Left ventricle myocardium superior (tissue), 1 donor: ENCODE measurements at regions not wholly inside any gene's neighbourhood (a gene's known extent, or its start where the extent isn't known, plus 50 kb on each side); places are given as distances from the start of the nearest gene placed in this dataset.
"Not testable (repeated sequence)": the region's sequence is repeated elsewhere in the genome, so short reads cannot be mapped to it uniquely, and the experiment has no call there.

ENCODE experiments used
- ATAC-seq: fragments of 200-7000 bp; cut with Tn5 transposase; one replicate; pipeline ENCODE4 v1.9.1; 2020; ENCODE audit warnings: mild to moderate bottlenecking, moderate library complexity
- DNase-seq: peaks from one replicate; pipeline ENCODE4 v3.0.0-alpha.2; 2020
- intact Hi-C: fragments of 100-400 bp; cut with micrococcal nuclease; formaldehyde crosslinking; loops from one replicate; pipeline ENCODE4 v1.11.0; 2022
- donor health status: DM: no; HTN: yes; CAD: no; lungs with severe emphysema.

DNA sequence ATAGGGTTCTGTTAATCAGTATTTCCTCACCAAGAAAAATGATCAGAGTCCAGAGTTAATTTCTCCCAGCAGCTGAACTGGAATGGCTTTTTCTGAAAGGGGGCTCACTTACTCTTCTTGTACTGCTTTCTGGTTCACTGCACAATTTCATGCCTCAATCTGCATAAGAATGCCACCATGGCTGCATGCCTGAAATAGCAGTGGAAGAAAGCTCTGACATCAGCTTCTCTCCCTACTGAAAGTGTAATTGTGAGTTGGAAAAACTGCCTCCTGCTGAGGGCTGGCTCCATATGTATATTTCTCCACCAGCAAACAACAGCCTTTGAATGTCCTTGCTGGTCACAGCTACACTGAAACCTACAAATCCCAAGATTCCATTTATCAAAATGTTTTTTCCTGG is 1027.2 kb upstream of the GJE1 start:
- ATAC-seq (no peak), DNase-seq (no peak)
- intact Hi-C loops, result no loop called here

DNA sequence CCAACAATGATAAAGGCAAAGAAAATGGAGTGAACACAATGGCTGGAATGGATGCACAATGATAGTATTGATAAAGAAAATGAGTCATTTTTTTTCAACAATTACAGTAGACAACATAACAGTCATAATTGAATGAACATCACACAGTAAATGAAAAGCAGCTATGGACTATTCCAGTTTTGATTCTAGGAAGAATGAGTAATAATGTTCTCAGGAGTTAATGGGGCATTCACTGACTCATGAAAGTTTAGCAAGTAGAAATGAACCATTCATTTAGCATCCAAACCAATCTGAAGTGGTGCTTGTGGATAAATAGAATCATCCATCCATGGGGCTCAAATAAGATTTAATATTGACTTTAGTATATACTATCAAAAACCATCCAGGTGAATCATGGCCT is 1029.5 kb upstream of the GJE1 start:
- intact Hi-C loops, result no loop called here
- ATAC-seq (no peak), DNase-seq (no peak)

DNA sequence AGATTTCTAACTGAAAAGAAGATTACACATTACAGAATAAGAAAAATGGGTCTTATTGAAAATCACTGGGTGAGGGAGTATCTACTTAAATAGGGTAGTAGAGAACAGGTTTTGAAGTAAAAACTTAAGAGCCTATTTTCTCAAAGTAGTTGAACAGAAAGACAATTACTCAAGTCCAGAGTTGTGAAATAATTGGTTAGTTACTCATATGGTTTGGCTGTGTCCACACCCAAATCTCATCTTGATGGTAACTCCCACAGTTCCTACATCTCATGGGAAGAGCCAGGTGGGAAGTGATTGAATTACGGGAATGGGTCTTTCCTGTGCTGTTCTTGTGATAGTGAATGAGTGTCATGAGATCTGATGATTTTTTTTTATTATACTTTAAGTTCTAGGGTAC is 1035.3 kb upstream of the GJE1 start:
- intact Hi-C loops, result no loop called here
- DNase-seq (no peak), ATAC-seq (no peak)

DNA sequence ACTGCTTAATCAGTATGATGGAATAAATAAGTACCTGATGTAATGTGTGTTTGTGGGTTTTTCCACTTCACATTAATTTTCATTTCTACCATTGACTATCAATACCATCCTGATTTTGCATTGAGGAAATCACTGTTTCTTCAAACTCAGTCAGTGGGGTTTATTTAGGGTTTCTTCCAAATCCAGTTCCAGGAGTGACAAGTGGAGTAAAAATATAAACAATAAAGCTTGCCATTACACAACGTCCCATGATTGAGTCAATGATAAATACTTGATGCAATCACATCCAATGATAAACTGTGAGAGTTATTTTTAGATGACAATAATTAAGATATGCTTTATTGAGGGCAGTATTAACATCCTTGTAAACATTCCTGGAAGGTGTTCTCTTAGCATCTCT is 1037.4 kb upstream of the GJE1 start:
- ATAC-seq, result no peak
- DNase-seq, result no peak
- intact Hi-C loops, result no loop called here

DNA sequence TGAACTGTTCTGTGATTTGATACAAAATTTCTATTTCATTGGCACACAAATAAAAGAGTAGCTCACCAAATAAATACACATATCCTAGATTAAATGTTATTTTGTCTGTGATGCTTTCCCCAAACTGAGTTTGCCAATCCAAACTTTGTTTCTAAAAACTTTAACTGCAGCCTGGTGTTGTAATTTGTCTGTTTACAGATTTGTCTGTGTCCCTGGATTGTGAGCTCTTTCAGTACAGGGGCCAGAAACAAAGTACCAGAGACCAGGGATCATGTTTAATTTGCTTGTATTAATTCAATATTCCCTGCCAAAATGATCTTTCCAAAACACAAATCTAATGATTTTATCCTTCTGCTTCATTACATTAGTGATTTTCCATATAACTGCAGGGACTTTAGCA is 1044.6 kb upstream of the GJE1 start:
- intact Hi-C loops, result no loop called here
- ATAC-seq (no peak), DNase-seq (no peak)

DNA sequence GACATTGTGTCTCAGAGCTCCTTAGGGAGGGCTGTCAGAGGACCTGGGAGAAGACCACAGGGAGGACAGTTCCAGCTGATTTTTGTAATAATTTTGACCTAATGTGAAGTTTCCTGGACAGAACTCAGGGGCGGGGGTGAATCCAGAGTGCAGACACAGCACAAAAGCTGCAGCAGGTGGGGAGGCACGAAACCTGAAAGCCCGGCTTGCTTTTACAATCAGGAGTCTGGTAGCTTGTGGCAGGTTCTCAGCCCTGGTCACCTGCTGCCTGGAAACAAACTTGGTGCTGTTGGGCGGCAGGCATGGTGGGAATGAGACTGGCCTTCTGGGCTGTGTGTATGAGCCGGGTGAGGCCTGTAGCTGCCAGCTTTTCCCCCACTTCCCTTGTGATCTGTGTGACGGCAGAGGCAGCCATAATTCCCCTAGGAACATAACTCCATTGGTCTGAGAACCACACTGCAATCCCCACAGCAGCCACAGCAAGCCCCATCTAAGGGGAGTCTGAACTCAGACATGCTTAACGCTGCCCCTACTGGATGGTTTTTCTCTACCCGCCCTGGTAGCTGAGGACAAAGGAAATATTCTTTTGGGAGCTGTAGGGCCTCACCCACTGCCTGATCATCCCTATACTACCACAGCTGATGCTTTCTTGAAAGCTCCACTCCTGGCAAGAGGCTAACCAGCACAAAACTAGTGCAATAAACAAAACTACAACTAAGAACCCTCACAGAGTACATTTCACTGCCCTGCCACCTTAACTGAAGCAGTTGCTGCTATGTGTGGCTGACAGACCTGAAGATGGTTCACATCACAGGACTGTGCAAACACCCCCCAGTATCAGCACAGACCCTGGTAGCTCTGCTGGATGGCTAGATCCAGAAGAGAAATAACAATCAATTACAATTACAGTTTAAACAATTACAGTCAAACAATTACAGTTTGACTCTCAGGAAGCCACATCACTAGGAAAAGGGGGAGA is 1055.1 kb upstream of the GJE1 start:
- DNase-seq, result no peak
- ATAC-seq, result no peak
- intact Hi-C loops, result no loop called here

DNA sequence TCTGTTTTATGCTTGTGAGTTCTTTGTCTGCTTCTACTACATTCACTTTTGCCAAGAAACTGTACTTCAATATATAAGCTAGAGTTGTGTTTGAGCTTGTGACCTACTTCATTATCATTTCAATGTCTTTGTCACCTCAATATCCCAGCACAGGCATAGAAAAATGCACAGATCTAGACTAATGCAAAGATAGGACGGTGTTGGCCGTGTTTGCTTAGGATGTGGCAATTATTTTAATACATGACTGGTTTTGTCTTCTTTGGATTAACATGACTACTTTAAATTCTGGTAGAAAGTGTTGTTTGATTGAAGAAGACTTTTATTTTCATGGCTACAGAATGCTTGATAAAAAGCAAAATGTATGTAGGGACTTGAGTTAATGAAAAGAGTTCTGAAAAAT is 1075.0 kb upstream of the GJE1 start:
- intact Hi-C loops, result no loop called here
- ATAC-seq (no peak), DNase-seq (no peak)

DNA sequence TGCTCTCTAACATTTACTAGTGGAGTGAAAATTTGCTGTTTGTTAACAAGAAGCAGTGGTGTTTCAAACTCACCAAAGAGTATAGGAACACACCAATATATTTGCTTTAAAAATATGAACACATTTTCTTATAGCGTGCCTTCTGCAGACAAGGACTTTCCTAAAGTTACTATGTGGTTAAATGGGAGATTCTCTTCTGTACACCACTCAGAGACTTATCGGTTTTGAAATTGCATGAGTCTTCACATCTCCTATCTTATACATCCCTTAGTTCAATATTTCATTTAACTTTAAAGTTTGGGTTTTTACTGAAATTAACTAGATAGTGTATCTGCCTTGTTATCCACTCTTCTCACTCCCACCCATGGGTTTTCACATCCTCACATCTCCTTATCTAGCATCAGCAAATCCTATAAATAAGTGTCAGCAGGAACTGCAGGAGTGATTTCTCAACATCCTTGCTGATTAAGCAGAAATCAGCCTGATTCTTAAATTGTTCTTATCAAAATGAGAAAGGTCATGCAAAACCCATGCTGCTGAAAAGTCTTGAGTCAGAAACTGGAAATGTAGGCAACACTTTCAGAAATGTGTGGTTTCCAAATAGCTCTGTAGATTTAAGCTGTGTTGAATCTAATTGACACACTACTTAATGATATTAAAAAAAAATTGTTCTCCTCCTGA is 1075.6 kb upstream of the GJE1 start:
- DNase-seq, result no peak
- ATAC-seq, result no peak
- intact Hi-C loops, result no loop called here

DNA sequence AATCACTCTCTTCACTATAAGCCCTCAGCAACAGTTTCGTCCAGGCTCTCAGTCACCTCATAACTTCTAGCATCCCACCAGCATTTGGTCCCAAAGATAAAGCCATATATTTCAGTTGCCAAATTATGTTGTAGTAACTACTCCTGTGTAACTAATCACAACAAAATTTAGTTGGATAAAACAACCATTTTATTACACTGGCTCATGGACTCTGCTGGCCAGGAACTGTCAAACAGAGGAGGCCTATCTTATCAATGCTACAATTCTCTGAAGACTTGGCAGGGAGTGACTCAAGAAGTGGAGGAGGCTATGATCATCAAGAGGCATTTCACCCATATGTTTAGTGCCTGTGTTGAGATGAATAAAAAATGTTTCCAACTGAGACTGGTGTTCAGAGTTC is 1082.3 kb upstream of the GJE1 start:
- no peak for DNase-seq
- intact Hi-C loops, result no loop called here
- ATAC-seq, result peak; percentile 64

DNA sequence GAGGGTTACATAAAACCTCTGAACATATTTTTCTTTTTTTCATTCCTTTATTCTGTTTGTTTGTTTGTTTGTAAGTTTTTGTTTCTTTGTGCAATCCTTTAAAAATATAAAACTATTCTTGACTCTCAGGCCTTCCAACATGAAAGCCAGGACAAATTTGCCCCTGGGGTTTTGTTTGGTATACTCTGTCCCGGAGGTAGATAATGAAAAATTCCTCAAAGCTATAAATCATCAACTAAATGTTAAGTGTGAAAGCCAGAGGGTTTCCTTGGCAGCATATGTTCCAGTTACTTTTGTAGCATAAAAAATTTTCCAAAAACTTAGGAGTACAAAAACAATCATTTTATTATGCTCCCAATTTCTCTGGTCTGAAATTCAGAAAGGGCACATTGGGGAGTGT is 1084.3 kb upstream of the GJE1 start:
- intact Hi-C loops, result no loop called here
- DNase-seq, result no peak
- no peak for ATAC-seq

DNA sequence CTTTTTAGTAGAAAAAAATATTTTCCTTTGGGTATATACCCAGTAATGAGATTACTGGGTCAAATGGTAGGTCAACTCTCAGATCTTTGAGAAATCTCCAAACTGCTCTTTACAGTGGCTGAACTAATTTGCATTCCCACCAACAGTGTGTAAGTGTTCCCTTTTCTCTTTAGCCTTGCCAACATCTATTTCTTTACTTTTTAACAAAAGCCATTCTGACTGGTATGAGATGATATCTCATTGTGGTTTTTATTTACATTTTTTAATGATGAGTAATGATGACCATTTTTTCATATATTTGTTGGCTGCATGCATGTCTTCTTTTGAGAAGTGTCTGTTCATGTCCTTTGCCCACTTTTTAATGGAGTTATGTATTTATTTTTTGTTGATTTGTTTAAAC is 1086.2 kb upstream of the GJE1 start:
- DNase-seq, intact Hi-C loops, ATAC-seq: not testable (repeated sequence)

DNA sequence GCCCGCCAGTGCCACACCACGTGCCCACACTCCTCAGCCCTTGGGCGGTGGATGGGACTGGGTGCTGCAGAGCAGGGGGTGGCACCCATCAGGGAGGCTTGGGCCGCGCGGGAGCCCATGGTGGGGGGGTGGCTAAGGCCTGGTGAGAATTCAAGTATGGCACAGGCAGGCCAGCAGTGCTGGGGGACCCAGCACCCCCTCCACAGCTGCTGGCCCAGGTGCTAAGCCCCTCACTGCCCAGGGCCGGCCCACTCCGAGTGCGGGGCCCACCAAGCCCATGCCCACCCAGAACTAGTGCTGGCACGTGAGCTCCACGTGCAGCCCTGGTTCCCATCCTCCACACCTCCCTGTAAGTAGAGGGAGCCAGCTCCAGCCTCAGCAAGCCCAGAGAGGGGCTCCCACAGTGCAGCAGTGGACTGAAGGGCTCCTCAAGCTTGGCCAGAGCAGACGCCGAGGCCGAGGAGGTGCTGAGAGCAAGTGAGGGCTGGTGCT is 1091.1 kb upstream of the GJE1 start:
- intact Hi-C loops, result no loop called here
- ATAC-seq, result no peak
- DNase-seq, result no peak

DNA sequence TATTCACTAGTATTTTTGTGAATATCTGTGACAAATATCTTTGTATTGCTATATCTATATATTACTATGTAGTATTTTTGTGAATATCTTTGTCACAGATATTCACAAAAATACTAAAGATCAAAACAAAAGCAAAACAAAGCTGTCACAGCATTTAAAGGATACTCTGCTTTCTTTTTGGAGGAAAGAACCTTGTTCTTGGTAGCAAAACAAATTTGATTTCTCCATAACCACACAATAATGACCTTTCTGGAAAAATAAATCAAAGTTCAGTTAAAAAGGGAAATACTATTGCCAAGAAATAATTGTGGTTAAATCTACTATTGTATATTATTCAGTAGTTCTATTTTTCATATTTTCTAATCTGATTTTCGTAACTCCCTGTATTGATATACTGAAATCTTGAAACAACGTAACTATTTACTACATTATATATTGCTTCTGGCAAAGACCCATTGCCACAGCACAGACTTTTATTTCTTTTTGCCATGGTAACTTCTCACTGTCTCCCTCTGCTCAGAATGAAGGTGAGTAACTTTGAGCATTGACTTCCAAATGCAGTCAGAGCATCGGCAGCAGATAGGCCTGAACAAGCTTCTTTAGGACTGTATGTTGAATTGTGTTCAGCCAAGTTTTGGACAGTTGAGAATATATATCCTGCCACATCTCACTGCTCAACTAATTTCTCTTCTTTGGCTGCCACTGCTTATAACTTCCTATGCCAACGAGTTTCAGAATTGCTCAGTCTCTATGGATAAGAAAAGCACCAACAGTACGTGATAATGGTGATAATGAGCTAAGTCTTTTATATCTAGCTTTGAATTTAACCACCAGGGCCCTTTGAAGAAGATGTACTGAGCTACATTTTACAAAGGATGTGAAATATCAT is 1097.2 kb upstream of the GJE1 start:
- ATAC-seq (no peak), DNase-seq (no peak)
- intact Hi-C loops, result no loop called here

DNA sequence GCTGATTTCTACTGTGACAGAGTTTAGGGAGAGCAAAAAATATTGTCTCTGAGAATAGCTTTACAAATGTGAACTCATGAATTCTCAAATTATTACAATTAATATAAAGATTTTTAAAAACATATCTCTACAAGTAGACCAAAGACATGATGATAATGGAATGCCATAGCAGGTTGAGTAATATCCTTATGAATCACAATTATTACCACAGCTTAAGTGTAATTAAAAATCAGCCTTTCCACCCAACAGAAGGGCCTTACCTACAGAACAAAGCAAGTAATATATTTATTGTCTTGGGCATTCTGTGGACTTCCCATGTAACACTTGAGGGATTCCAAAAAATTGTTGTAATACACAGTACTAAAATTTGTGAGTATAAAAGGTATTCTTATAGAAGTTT is 1099.6 kb upstream of the GJE1 start:
- DNase-seq (no peak), ATAC-seq (no peak)
- intact Hi-C loops, result no loop called here

DNA sequence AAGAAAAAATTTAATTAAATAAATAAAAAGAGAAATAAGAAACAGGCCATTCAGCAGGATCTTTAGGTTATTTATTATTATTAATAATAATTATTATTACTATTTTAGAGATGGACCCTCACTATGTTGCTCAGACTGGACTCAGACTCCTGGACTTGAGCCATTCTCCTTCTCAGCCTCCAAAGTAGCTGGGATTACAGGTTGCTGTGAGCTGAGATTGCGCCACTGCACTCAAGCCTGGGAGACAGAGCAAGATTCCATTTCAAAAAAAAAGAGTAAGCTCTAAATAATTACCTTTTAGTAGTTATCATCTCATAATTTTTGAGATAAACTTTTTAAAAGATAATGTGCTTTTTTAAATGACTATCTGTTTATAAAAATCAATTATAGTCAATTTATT is 1102.8 kb upstream of the GJE1 start:
- intact Hi-C loops, result no loop called here
- DNase-seq, result no peak
- ATAC-seq, result no peak

DNA sequence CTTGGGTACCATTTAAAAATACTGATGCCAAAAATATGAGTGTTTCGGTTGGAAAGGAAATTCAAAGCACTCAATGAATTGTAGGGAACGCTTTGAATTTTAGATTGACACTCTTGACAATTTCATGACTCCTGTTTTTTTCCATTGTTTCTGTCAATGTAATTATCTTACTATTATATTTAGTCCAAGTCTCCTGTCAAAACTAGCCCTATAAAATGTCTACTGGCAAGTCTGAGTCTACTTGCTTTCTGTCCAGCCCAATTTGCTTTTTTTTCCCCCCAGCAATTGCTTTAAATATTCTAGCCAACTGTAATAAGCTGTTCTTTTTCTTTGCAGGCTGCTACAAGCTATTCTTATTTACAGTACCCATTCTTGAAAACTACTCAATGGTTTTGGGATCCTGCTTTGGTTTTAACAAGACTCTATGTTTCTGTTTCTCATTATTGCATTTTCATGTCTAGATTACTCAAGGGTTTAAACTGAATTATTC is 1103.9 kb upstream of the GJE1 start:
- ATAC-seq, result no peak

DNA sequence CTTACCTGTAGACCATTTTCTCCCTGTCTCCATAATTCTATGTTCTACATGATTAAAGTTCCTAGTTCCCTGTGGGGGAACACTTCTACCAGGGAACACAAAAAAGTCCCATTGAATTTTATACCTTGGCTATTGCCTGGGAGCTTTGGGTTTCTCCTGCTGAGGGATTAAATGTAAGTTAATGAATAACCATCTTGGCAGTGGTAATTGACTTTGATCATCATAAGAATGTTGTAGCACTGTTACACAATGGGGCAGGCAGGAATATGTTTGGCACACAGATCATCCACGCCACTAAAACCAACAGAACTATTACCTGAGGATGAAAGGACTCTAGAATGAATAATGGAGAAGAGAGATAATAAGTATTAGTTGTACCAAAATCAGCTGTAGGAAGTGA is 1106.2 kb upstream of the GJE1 start:
- no peak for DNase-seq
- ATAC-seq, result no peak
- intact Hi-C loops, result no loop called here

More for the DNA sequence above, 1103.9 kb upstream of the GJE1 start:
- intact Hi-C loops, result no loop called here
- no peak for DNase-seq

DNA sequence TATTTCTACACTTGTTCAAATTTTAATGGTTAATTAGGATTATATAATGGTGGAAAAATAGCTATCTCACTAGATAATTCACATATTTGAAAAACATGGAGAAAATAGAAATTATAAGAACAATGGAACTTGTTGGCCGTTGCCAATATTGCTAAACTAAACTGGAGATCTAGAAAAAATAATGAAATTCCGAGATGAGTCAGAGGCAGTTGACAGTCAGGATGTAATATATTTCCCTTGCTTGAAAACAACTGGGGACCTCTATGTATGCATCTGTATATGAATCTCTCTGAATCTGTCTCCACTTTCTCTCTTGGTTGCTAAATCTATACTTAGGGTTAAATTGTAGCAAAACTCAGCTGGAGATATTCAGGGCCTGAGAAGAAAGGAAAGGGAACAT is 1108.2 kb upstream of the GJE1 start:
- no peak for DNase-seq
- no peak for ATAC-seq
- intact Hi-C loops, result no loop called here

DNA sequence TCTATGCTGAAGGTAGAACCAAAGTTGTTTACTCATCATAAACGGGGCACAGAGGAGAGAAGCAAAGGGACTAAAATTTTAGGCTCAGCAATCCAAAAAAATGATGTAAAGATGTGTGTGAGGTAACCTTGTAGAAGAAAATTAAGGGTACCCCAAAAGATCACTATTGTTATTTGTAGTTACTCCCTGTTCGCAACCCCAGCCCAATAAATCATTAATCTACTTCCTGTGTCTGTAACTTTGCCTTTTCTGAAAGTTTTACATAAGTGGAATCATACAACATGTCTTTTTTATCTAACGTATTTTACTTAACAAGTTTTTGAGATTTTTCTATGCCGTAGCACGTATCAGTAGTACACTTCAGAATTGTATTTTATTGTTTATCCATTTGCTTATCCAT is 1114.8 kb upstream of the GJE1 start:
- ATAC-seq (no peak), DNase-seq (no peak)
- intact Hi-C loops, result no loop called here

DNA sequence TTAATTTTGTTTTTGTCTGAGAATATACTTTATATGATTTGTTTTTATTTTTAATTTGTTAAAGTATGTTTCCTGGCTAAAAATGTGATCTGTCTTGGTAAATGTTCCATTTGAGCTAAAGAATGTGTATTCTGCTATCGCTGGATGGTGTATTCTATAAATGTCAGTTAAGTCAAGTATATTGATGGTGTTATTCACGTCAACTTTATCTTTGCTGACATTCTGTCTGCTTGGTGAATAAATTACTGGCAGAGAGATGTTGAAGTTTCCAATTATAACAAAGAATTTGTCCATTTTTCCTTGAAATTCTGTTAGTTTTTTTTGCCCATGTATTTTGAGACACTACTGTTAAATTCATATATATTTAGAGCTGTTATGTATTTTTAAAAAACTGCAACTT is 1131.8 kb upstream of the GJE1 start:
- intact Hi-C loops, result no loop called here
- no peak for ATAC-seq
- no peak for DNase-seq
